ENCODE measurements at regions not wholly inside any gene's neighbourhood (a gene's known extent, or its start where the extent isn't known, plus 50 kb on each side); places are given as distances from the start of the nearest gene placed in this dataset.
A peak's percentile ranks its signal among the peaks of the same experiment; 100 is the strongest.
"Not testable (repeated sequence)": the region's sequence is repeated elsewhere in the genome, so short reads cannot be mapped to it uniquely, and the experiment has no call there.

GRCh38 chr2:193428336-193428818 lies 1233.6 kb upstream of the TMEFF2 start:
- no peaks in the 10 kb centered on the region for H3K4me1 Mint-ChIP-seq
- no peaks in the 10 kb centered on the region for H3K27me3 Mint-ChIP-seq (ENCODE audit: low read depth)
- H3K9me3 Mint-ChIP-seq: no peaks in the 10 kb centered on the region
- H3K36me3 Mint-ChIP-seq (ENCODE audit: low read depth): no peaks in the 10 kb centered on the region
- no peak overlapping the region for H3K4me3 Mint-ChIP-seq
- peak overlapping the region; percentile 42 to 92 (median 73) for H3K27ac Mint-ChIP-seq
- TF ChIP-seq CTCF (IDR thresholded peaks at IDR 0.05; ENCODE audit: unreplicated experiment in 3 of 3): no peak

- not testable (repeated sequence) for H3K36me3 Mint-ChIP-seq (ENCODE audit: low read depth)
These were observed 1217.6 kb upstream of the TMEFF2 start for GRCh38 chr2:193412368-193412767.

GRCh38 chr2:193409951-193410350 lies 1215.2 kb upstream of the TMEFF2 start:
- H3K27me3 Mint-ChIP-seq (ENCODE audit: low read depth): no peaks in the 10 kb centered on the region
- H3K36me3 Mint-ChIP-seq (ENCODE audit: low read depth): no peaks in the 10 kb centered on the region
- H3K27ac Mint-ChIP-seq: no peak overlapping the region
- no peaks in the 10 kb centered on the region for H3K4me1 Mint-ChIP-seq
- H3K9me3 Mint-ChIP-seq: peaks cover 7% of the 10 kb centered on the region
- no peak overlapping the region for H3K4me3 Mint-ChIP-seq
- no peak for TF ChIP-seq CTCF (IDR thresholded peaks at IDR 0.05; ENCODE audit: unreplicated experiment in 3 of 3)

More at GRCh38 chr2:193412368-193412767, 1217.6 kb upstream of the TMEFF2 start:
- not testable (repeated sequence) for H3K4me1 Mint-ChIP-seq; H3K27ac Mint-ChIP-seq; H3K27me3 Mint-ChIP-seq (ENCODE audit: low read depth); H3K4me3 Mint-ChIP-seq
- H3K9me3 Mint-ChIP-seq: peaks cover 13% of the 10 kb centered on the region

- H3K27me3 Mint-ChIP-seq (ENCODE audit: low read depth): no peaks in the 10 kb centered on the region
- H3K27ac Mint-ChIP-seq: no peak overlapping the region
- no peak overlapping the region for H3K4me3 Mint-ChIP-seq
- no peaks in the 10 kb centered on the region for H3K9me3 Mint-ChIP-seq
- no peaks in the 10 kb centered on the region for H3K36me3 Mint-ChIP-seq (ENCODE audit: low read depth)
- H3K4me1 Mint-ChIP-seq: no peaks in the 10 kb centered on the region
- TF ChIP-seq CTCF (IDR thresholded peaks at IDR 0.05; ENCODE audit: unreplicated experiment in 3 of 3): no peak
These were observed 1187.8 kb upstream of the TMEFF2 start for GRCh38 chr2:193382583-193382982.

- H3K9me3 Mint-ChIP-seq: no peaks in the 10 kb centered on the region
- no peak for TF ChIP-seq CTCF (IDR thresholded peaks at IDR 0.05; ENCODE audit: unreplicated experiment in 3 of 3)
- no peak overlapping the region for H3K27ac Mint-ChIP-seq
- H3K27me3 Mint-ChIP-seq (ENCODE audit: low read depth): no peaks in the 10 kb centered on the region
- no peak overlapping the region for H3K4me3 Mint-ChIP-seq
- no peaks in the 10 kb centered on the region for H3K36me3 Mint-ChIP-seq (ENCODE audit: low read depth)
- no peaks in the 10 kb centered on the region for H3K4me1 Mint-ChIP-seq
These were observed 1183.1 kb upstream of the TMEFF2 start for GRCh38 chr2:193377789-193378188.

- TF ChIP-seq CTCF (IDR thresholded peaks at IDR 0.05; ENCODE audit: unreplicated experiment in 3 of 3): no peak
- no peaks in the 10 kb centered on the region for H3K36me3 Mint-ChIP-seq (ENCODE audit: low read depth)
These were observed 1178.4 kb upstream of the TMEFF2 start for GRCh38 chr2:193373120-193373519.

More at GRCh38 chr2:193373120-193373519, 1178.4 kb upstream of the TMEFF2 start:
- H3K27me3 Mint-ChIP-seq (ENCODE audit: low read depth): no peaks in the 10 kb centered on the region
- H3K27ac Mint-ChIP-seq: no peak overlapping the region
- H3K4me1 Mint-ChIP-seq: no peaks in the 10 kb centered on the region
- H3K9me3 Mint-ChIP-seq: no peaks in the 10 kb centered on the region
- H3K4me3 Mint-ChIP-seq: no peak overlapping the region
